GM13977 (cell line): ENCODE measurements at regions not wholly inside any gene's neighbourhood (a gene's known extent, or its start where the extent isn't known, plus 50 kb on each side); places are given as distances from the start of the nearest gene placed in this dataset.
"Not testable (repeated sequence)": the region's sequence is repeated elsewhere in the genome, so short reads cannot be mapped to it uniquely, and the experiment has no call there.

Experiments
- DNase-seq: peaks from one replicate; pipeline ENCODE4 v3.0.0; 2012; ENCODE audit warnings: low spot score
- CTCF ChIP-seq: IDR thresholded peaks from 2 replicates; pipeline ENCODE4 v1.5.1; 2012; ENCODE audit warnings: mild to moderate bottlenecking, control low read depth; ENCODE audit not compliant: insufficient read depth; ENCODE audit errors: extremely low read depth, missing control alignments
- in situ Hi-C: fragments of 300-500 bp; cut with MboI; formaldehyde crosslinking; loops from one replicate; pipeline ENCODE4 v1.12.0; 2022; ENCODE audit warnings: low sequenced_read_pairs, low pct_unique_long_range_greater_than_20kb, mixed read lengths, inconsistent platforms; ENCODE audit not compliant: unreplicated experiment

GRCh38 chr3:5768281-5768945 lies 580.9 kb downstream of the EDEM1 start:
- TF ChIP-seq CTCF = no peak
- in situ Hi-C loops = no loop called here
- DNase-seq = no peak

- no peak for DNase-seq
- no peak for TF ChIP-seq CTCF
- in situ Hi-C loops = no loop called here
Measured at GRCh38 chr3:5769825-5770224, 582.3 kb downstream of the EDEM1 start.

GRCh38 chr3:5774337-5774736 lies 586.8 kb downstream of the EDEM1 start:
- in situ Hi-C loops = no loop called here
- no peak for TF ChIP-seq CTCF
- no peak for DNase-seq

GRCh38 chr3:5775100-5775499 lies 587.6 kb downstream of the EDEM1 start:
- DNase-seq, in situ Hi-C loops: not testable (repeated sequence)

- in situ Hi-C loops = no loop called here
Measured at GRCh38 chr3:5784690-5785089, 597.2 kb downstream of the EDEM1 start.

GRCh38 chr3:5787861-5788488 lies 600.5 kb downstream of the EDEM1 start:
- TF ChIP-seq CTCF = peak; percentile 11
- in situ Hi-C loops = no loop called here
- DNase-seq = no peak

More at GRCh38 chr3:5784690-5785089, 597.2 kb downstream of the EDEM1 start:
- DNase-seq = no peak
- TF ChIP-seq CTCF = no peak

GRCh38 chr3:5788496-5788895 lies 601.0 kb downstream of the EDEM1 start:
- in situ Hi-C loops = no loop called here
- TF ChIP-seq CTCF = no peak
- DNase-seq = no peak
